ENCODE measurements at regions not wholly inside any gene's neighbourhood (a gene's known extent, or its start where the extent isn't known, plus 50 kb on each side); places are given as distances from the start of the nearest gene placed in this dataset.

- ChIA-PET POLR2A (no interaction called here), CTCF (no interaction called here)
- Histone ChIP-seq H3K9me3 (ENCODE audit: control insufficient read depth in 2 of 3, low read length in 3 of 3) (no peaks in the 10 kb centered on the region), H3K4me3 (ENCODE audit: low read length) (no peak overlapping the region), H3K27me3 (ENCODE audit: control insufficient read depth in 2 of 2, insufficient read depth in 2 of 2, low read length in 2 of 2) (no peaks in the 10 kb centered on the region), H3K36me3 (ENCODE audit: control insufficient read depth in 2 of 3, insufficient read depth in 3 of 3, low read length in 3 of 3) (no peaks in the 10 kb centered on the region), H3K27ac (ENCODE audit: low read depth, low read length) (no peak overlapping the region), H3K4me1 (ENCODE audit: control insufficient read depth in 2 of 2, insufficient read depth in 2 of 2, low read length in 2 of 2) (no peaks in the 10 kb centered on the region)
- no peak overlapping the region for H3K4me3 Mint-ChIP-seq
- DNase-seq = no peak
- intact Hi-C loops (cut with micrococcal nuclease) = no loop called here
- no peak for ATAC-seq
- peaks cover 0 to 7% (median 3%) of the 10 kb centered on the region in 5 donors for H3K36me3 Mint-ChIP-seq
- H3K4me1 Mint-ChIP-seq = peaks cover 0 to 4% (median 0%) of the 10 kb centered on the region in 7 donors
- H3K27me3 Mint-ChIP-seq = peaks cover 0 to 8% (median 0%) of the 10 kb centered on the region in 5 donors
- H3K27ac Mint-ChIP-seq = no peak overlapping the region
- H3K9me3 Mint-ChIP-seq = no peaks in the 10 kb centered on the region
These were observed 105.8 kb downstream of the TANC2 start for GRCh38 chr17:63071797-63072196.

- ChIA-PET POLR2A (no interaction called here), CTCF (no interaction called here)
- Mint-ChIP-seq H3K36me3 (peaks cover 0 to 3% (median 0%) of the 10 kb centered on the region in 5 donors), H3K4me1 (peaks cover 0 to 7% (median 0%) of the 10 kb centered on the region in 7 donors), H3K27me3 (peaks cover 0 to 10% (median 0%) of the 10 kb centered on the region in 5 donors), H3K27ac (no peak overlapping the region), H3K9me3 (no peaks in the 10 kb centered on the region), H3K4me3 (no peak overlapping the region)
- Histone ChIP-seq H3K9me3 (ENCODE audit: control insufficient read depth in 2 of 3, low read length in 3 of 3) (no peaks in the 10 kb centered on the region), H3K4me1 (ENCODE audit: control insufficient read depth in 2 of 2, insufficient read depth in 2 of 2, low read length in 2 of 2) (no peaks in the 10 kb centered on the region), H3K36me3 (ENCODE audit: control insufficient read depth in 2 of 3, insufficient read depth in 3 of 3, low read length in 3 of 3) (no peaks in the 10 kb centered on the region), H3K27ac (ENCODE audit: low read depth, low read length) (no peak overlapping the region), H3K4me3 (ENCODE audit: low read length) (no peak overlapping the region), H3K27me3 (ENCODE audit: control insufficient read depth in 2 of 2, insufficient read depth in 2 of 2, low read length in 2 of 2) (no peaks in the 10 kb centered on the region)
- intact Hi-C loops (cut with micrococcal nuclease) = no loop called here
- no peak for ATAC-seq
- DNase-seq = no peak
These were observed 109.9 kb downstream of the TANC2 start for GRCh38 chr17:63075969-63076368.

GRCh38 chr17:63078707-63079106 lies 112.7 kb downstream of the TANC2 start:
- H3K4me3 ChIP-seq (ENCODE audit: low read length) = no peak overlapping the region
- DNase-seq (no peak), ATAC-seq (no peak)
- intact Hi-C loops (cut with micrococcal nuclease) = no loop called here
- H3K9me3 Mint-ChIP-seq = no peaks in the 10 kb centered on the region
- H3K27ac Mint-ChIP-seq = no peak overlapping the region
- peaks cover 0 to 7% (median 0%) of the 10 kb centered on the region in 7 donors for H3K4me1 Mint-ChIP-seq
- H3K27me3 Mint-ChIP-seq = peaks cover 0 to 7% (median 0%) of the 10 kb centered on the region in 5 donors
- ChIA-PET POLR2A (no interaction called here), CTCF (no interaction called here)
- H3K9me3 ChIP-seq (ENCODE audit: control insufficient read depth in 2 of 3, low read length in 3 of 3) = no peaks in the 10 kb centered on the region
- H3K36me3 Mint-ChIP-seq = peaks cover 0 to 3% (median 1%) of the 10 kb centered on the region in 5 donors
- no peak overlapping the region for H3K4me3 Mint-ChIP-seq
- no peaks in the 10 kb centered on the region for H3K4me1 ChIP-seq (ENCODE audit: control insufficient read depth in 2 of 2, insufficient read depth in 2 of 2, low read length in 2 of 2)
- H3K27ac ChIP-seq (ENCODE audit: low read depth, low read length) = no peak overlapping the region
- H3K36me3 ChIP-seq (ENCODE audit: control insufficient read depth in 2 of 3, insufficient read depth in 3 of 3, low read length in 3 of 3) = no peaks in the 10 kb centered on the region
- H3K27me3 ChIP-seq (ENCODE audit: control insufficient read depth in 2 of 2, insufficient read depth in 2 of 2, low read length in 2 of 2) = no peaks in the 10 kb centered on the region

GRCh38 chr17:63082273-63082861 lies 116.3 kb downstream of the TANC2 start:
- no peaks in the 10 kb centered on the region for H3K27me3 ChIP-seq (ENCODE audit: control insufficient read depth in 2 of 2, insufficient read depth in 2 of 2, low read length in 2 of 2)
- ChIA-PET CTCF (interaction anchor here (1.0 kb wide), 1 partner anchor 325 kb away, joined by 3 read pairs; no protein-coding TSS in a partner anchor), POLR2A (no interaction called here)
- H3K36me3 ChIP-seq (ENCODE audit: control insufficient read depth in 2 of 3, insufficient read depth in 3 of 3, low read length in 3 of 3) = no peaks in the 10 kb centered on the region
- Mint-ChIP-seq H3K4me1 (peaks cover 0 to 5% (median 0%) of the 10 kb centered on the region in 7 donors), H3K9me3 (peaks cover 0 to 3% (median 0%) of the 10 kb centered on the region in 11 donors), H3K4me3 (no peak overlapping the region), H3K27ac (no peak overlapping the region), H3K27me3 (peaks cover 0 to under 1% (median 0%) of the 10 kb centered on the region in 5 donors), H3K36me3 (peaks cover 0 to 17% (median 9%) of the 10 kb centered on the region in 5 donors)
- ATAC-seq (no peak), DNase-seq (no peak)
- intact Hi-C loops (cut with micrococcal nuclease) = loop anchor here in 1 of 2 donors (2.0 kb wide), 1 partner anchor 324 kb away; no protein-coding TSS in a partner anchor
- no peaks in the 10 kb centered on the region for H3K9me3 ChIP-seq (ENCODE audit: control insufficient read depth in 2 of 3, low read length in 3 of 3)
- H3K4me3 ChIP-seq (ENCODE audit: low read length) = no peak overlapping the region
- H3K27ac ChIP-seq (ENCODE audit: low read depth, low read length) = no peak overlapping the region
- H3K4me1 ChIP-seq (ENCODE audit: control insufficient read depth in 2 of 2, insufficient read depth in 2 of 2, low read length in 2 of 2) = no peaks in the 10 kb centered on the region

- intact Hi-C loops (cut with micrococcal nuclease) = loop anchor here in 1 of 2 donors (2.0 kb wide), 1 partner anchor 324 kb away; no protein-coding TSS in a partner anchor
- Mint-ChIP-seq H3K27ac (no peak overlapping the region), H3K9me3 (peaks cover 0 to 3% (median 0%) of the 10 kb centered on the region in 11 donors), H3K27me3 (no peaks in the 10 kb centered on the region), H3K4me3 (no peak overlapping the region), H3K4me1 (peaks cover 0 to 5% (median 0%) of the 10 kb centered on the region in 7 donors), H3K36me3 (peaks cover 0 to 19% (median 9%) of the 10 kb centered on the region in 5 donors)
- Histone ChIP-seq H3K27ac (ENCODE audit: low read depth, low read length) (no peak overlapping the region), H3K27me3 (ENCODE audit: control insufficient read depth in 2 of 2, insufficient read depth in 2 of 2, low read length in 2 of 2) (no peaks in the 10 kb centered on the region), H3K4me1 (ENCODE audit: control insufficient read depth in 2 of 2, insufficient read depth in 2 of 2, low read length in 2 of 2) (no peaks in the 10 kb centered on the region), H3K36me3 (ENCODE audit: control insufficient read depth in 2 of 3, insufficient read depth in 3 of 3, low read length in 3 of 3) (no peaks in the 10 kb centered on the region), H3K9me3 (ENCODE audit: control insufficient read depth in 2 of 3, low read length in 3 of 3) (no peaks in the 10 kb centered on the region), H3K4me3 (ENCODE audit: low read length) (no peak overlapping the region)
- DNase-seq (no peak), ATAC-seq (no peak)
- POLR2A ChIA-PET = no interaction called here
- CTCF ChIA-PET = no interaction called here
These were observed 116.9 kb downstream of the TANC2 start for GRCh38 chr17:63082952-63083351.

- Histone ChIP-seq H3K36me3 (ENCODE audit: control insufficient read depth in 2 of 3, insufficient read depth in 3 of 3, low read length in 3 of 3) (no peaks in the 10 kb centered on the region), H3K27me3 (ENCODE audit: control insufficient read depth in 2 of 2, insufficient read depth in 2 of 2, low read length in 2 of 2) (no peaks in the 10 kb centered on the region), H3K4me1 (ENCODE audit: control insufficient read depth in 2 of 2, insufficient read depth in 2 of 2, low read length in 2 of 2) (no peaks in the 10 kb centered on the region), H3K4me3 (ENCODE audit: low read length) (no peak overlapping the region), H3K9me3 (ENCODE audit: control insufficient read depth in 2 of 3, low read length in 3 of 3) (no peaks in the 10 kb centered on the region), H3K27ac (ENCODE audit: low read depth, low read length) (no peak overlapping the region)
- ATAC-seq (no peak), DNase-seq (no peak)
- H3K4me3 Mint-ChIP-seq = no peak overlapping the region
- no peaks in the 10 kb centered on the region for H3K27me3 Mint-ChIP-seq
- ChIA-PET CTCF (no interaction called here), POLR2A (no interaction called here)
- peaks cover 0 to 2% (median 0%) of the 10 kb centered on the region in 7 donors for H3K4me1 Mint-ChIP-seq
- H3K27ac Mint-ChIP-seq = no peak overlapping the region
- H3K36me3 Mint-ChIP-seq = peaks cover 0 to 29% (median 9%) of the 10 kb centered on the region in 5 donors
- intact Hi-C loops (cut with micrococcal nuclease) = no loop called here
- H3K9me3 Mint-ChIP-seq = peaks cover 0 to 6% (median 0%) of the 10 kb centered on the region in 11 donors
These were observed 120.6 kb downstream of the TANC2 start for GRCh38 chr17:63086483-63087185.
